ENCODE measurements at regions not wholly inside any gene's neighbourhood (a gene's known extent, or its start where the extent isn't known, plus 50 kb on each side); places are given as distances from the start of the nearest gene placed in this dataset.
"Not testable (repeated sequence)": the region's sequence is repeated elsewhere in the genome, so short reads cannot be mapped to it uniquely, and the experiment has no call there.

DNA sequence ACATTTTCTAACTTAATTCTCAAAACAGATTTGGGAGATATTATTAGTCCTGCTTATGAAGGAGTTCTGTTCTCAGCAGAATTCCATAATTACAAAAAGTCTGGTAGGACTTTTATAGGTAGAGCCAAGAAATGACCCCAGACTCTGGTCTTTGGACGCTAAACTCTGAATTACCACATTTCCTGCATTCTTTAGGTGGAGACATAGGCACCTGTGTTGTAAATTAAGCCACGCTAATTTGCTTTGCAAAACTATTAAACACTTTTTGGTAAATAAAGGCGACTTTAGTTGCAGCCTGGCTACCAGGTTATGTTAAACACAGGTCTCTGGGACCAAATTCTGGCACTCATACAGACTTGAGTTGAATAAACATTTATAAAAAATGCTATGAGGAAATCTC, 77.7 kb downstream of the C9orf152 start:
- Mint-ChIP-seq H3K4me1 (ENCODE audit: low read depth) (peaks cover 40% of the 10 kb centered on the region), H3K36me3 (ENCODE audit: low read depth) (no peaks in the 10 kb centered on the region), H3K4me3 (no peak overlapping the region), H3K27ac (no peak overlapping the region), H3K9me3 (no peaks in the 10 kb centered on the region), H3K27me3 (no peaks in the 10 kb centered on the region)
- intact Hi-C loops (cut with micrococcal nuclease): no loop called here

DNA sequence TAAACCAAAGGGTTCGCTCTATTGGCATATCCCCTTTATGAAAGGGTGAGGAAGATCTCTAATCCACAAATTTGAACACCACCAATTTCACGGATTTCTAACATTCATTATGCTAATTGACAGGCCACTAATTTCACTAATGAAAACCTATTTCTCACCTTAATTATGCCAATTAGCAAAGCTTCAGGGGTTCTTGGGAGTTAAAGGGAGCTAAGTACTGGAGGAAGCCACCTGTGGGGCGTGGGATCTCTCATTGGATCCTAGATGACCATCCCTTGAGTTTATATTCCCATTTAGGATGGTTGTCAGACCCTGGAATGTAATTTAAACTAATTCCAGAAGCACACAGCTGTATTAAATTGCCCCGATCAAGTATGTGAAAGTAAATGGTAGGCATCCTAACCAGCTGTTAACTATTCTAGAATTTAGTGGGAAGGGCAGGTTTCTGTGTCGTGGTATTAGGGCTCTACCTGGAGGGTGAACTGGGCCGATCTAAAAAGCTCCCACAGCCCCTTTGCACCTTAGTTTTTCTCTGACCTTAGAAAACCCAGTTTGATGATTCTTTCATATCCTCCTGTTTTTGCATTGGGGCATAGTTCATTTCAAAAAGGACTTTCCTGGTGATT, 77.1 kb downstream of the C9orf152 start:
- H3K4me1 Mint-ChIP-seq (ENCODE audit: low read depth): peaks cover 37% of the 10 kb centered on the region
- no peak overlapping the region for H3K27ac Mint-ChIP-seq
- H3K9me3 Mint-ChIP-seq: no peaks in the 10 kb centered on the region
- no peak overlapping the region for H3K4me3 Mint-ChIP-seq
- intact Hi-C loops (cut with micrococcal nuclease): no loop called here
- H3K27me3 Mint-ChIP-seq: no peaks in the 10 kb centered on the region
- H3K36me3 Mint-ChIP-seq (ENCODE audit: low read depth): no peaks in the 10 kb centered on the region

DNA sequence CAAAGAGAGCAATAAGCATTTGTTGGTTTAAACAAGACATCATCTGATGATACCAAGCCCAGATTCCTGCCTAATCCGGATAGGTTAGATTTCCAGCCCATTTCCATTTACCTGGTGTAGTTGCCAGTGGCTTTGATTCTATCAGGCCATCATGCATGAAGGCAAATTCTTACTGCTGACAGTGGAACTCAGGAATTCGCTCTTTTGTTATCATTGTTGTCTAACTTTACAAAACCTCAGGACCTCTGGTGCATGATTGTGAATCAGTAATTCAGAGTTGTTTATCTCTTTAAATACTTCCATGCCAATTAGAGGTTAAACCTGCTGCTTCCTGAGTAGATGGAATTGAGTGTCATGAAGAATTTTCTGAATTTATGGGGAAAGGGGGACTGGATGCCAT, 76.5 kb downstream of the C9orf152 start:
- Mint-ChIP-seq H3K4me3 (no peak overlapping the region), H3K36me3 (ENCODE audit: low read depth) (peaks cover 5% of the 10 kb centered on the region), H3K27ac (no peak overlapping the region), H3K27me3 (no peaks in the 10 kb centered on the region), H3K4me1 (ENCODE audit: low read depth) (peaks cover 37% of the 10 kb centered on the region), H3K9me3 (no peaks in the 10 kb centered on the region)
- intact Hi-C loops (cut with micrococcal nuclease): no loop called here

DNA sequence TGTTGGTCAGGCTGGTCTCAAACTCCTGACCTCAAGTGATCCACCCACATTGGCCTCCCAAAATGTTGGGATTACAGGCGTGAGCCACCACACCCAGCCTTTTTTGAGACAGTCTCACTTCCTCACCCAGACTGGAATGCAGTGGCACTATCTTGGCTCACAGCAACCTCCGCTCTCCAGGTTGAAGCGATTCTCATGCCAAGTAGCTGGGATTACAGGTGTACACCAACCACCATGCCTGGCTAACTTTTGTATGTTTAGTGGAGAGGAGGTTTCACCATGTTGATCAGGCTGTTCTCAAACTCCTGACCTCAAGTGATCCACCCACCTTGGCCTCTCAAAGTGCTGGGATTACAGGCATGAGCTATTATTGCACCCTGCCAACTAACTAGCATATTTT, 75.4 kb downstream of the C9orf152 start:
- H3K4me1 Mint-ChIP-seq (ENCODE audit: low read depth): peaks cover 28% of the 10 kb centered on the region
- not testable (repeated sequence) for H3K27ac Mint-ChIP-seq, H3K9me3 Mint-ChIP-seq

DNA sequence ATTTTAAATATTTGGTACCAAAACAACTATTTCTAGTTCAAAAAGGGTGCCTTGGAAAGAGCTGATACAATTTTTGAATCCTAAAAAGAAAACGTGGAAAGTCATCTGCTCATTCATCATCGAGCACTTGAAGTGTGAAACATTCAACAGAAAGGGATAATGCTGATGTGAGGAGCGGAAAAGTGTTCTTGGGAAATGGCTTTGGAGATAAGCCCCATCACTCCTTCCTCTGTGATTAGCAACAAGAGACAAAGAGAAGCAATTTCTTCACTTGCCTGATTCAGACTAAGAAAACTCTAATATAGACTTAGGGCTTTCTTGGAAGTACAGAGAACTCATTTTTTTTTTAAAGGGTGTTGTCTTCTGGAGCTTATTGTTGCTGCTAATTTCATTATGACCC, 74.9 kb downstream of the C9orf152 start:
- no peak overlapping the region for H3K4me3 Mint-ChIP-seq
- H3K4me1 Mint-ChIP-seq (ENCODE audit: low read depth): peaks cover 23% of the 10 kb centered on the region
- H3K27me3 Mint-ChIP-seq: no peaks in the 10 kb centered on the region
- H3K27ac Mint-ChIP-seq: no peak overlapping the region
- intact Hi-C loops (cut with micrococcal nuclease): no loop called here
- no peaks in the 10 kb centered on the region for H3K9me3 Mint-ChIP-seq
- H3K36me3 Mint-ChIP-seq (ENCODE audit: low read depth): peaks cover 17% of the 10 kb centered on the region

More for the DNA sequence above, 75.4 kb downstream of the C9orf152 start:
- H3K4me3 Mint-ChIP-seq; intact Hi-C loops (cut with micrococcal nuclease); H3K27me3 Mint-ChIP-seq: not testable (repeated sequence)
- peaks cover 12% of the 10 kb centered on the region for H3K36me3 Mint-ChIP-seq (ENCODE audit: low read depth)

DNA sequence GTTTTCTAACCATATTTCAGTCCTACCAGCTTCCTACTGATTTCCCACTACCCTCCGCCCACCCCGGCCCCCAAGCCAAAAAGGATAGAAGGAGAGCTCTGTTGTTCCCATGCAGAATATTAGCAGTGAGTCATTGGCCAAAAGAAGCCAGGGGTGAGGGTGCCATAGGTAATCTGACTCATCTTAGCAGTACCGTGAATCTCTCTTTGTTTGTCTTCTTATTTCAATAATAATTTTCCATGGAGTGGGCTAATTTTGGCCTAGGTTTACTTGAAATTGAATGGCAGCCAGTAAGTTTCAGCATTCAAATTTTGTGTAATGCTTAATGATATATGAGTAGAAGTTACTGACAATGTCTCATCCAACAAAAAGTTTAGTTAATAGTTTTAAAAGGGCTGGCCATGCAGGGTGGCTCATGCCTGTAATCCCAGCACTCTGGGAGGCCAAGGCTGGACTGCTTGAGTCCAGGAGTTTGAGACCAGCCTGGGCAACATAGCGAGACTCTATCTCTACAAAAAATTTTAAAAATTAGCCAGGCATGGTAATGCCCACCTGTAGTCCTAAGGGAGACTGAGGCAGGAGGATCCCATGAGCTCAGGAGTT, 74.2 kb downstream of the C9orf152 start:
- H3K9me3 Mint-ChIP-seq: no peaks in the 10 kb centered on the region
- no peak overlapping the region for H3K27ac Mint-ChIP-seq
- no peak overlapping the region for H3K4me3 Mint-ChIP-seq
- peaks cover 20% of the 10 kb centered on the region for H3K36me3 Mint-ChIP-seq (ENCODE audit: low read depth)
- intact Hi-C loops (cut with micrococcal nuclease): no loop called here
- no peaks in the 10 kb centered on the region for H3K27me3 Mint-ChIP-seq
- peaks cover 17% of the 10 kb centered on the region for H3K4me1 Mint-ChIP-seq (ENCODE audit: low read depth)

DNA sequence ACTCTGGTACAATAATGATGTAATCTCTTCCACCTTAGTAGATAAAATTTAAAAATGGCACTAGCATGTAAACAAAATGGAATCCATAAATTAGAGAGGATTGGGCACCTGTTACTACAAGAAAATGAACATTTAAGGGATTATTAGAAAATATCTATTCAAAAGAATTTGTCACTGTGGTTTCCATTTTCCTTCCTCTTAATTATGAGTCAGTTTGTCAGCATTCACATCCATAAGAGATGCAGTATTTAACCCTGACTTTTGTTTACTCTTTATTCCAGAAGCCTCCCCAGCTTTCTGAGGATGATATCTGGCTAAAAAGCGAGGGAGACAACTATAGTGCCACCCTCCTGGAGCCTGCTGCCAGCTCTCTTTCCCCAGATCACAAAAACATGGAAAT, 72.1 kb downstream of the C9orf152 start:
- Mint-ChIP-seq H3K9me3 (no peaks in the 10 kb centered on the region), H3K36me3 (ENCODE audit: low read depth) (peaks cover 20% of the 10 kb centered on the region), H3K4me3 (no peak overlapping the region), H3K27ac (no peak overlapping the region), H3K27me3 (no peaks in the 10 kb centered on the region), H3K4me1 (ENCODE audit: low read depth) (peaks cover 12% of the 10 kb centered on the region)
- intact Hi-C loops (cut with micrococcal nuclease): no loop called here

DNA sequence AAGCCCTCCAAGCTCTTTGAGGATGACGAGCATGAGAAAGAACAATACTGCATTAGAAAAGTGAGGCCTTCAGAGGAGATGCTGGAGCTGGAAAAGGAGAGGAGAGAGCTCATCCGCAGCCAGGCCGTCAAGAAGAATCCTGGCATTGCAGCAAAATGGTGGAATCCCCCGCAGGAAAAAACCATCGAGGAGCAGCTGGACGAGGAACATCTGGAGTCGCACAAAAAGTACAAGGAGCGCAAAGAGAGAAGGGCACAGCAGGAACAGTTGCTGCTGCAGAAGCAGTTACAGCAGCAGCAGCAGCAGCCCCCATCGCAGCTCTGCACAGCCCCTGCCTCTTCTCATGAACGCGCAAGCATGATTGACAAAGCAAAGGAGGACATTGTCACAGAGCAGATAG, 71.2 kb downstream of the C9orf152 start:
- Mint-ChIP-seq H3K27me3 (no peaks in the 10 kb centered on the region), H3K36me3 (ENCODE audit: low read depth) (peaks cover 20% of the 10 kb centered on the region), H3K9me3 (no peaks in the 10 kb centered on the region), H3K4me3 (no peak overlapping the region), H3K4me1 (ENCODE audit: low read depth) (peaks cover 12% of the 10 kb centered on the region), H3K27ac (no peak overlapping the region)
- intact Hi-C loops (cut with micrococcal nuclease): no loop called here

DNA sequence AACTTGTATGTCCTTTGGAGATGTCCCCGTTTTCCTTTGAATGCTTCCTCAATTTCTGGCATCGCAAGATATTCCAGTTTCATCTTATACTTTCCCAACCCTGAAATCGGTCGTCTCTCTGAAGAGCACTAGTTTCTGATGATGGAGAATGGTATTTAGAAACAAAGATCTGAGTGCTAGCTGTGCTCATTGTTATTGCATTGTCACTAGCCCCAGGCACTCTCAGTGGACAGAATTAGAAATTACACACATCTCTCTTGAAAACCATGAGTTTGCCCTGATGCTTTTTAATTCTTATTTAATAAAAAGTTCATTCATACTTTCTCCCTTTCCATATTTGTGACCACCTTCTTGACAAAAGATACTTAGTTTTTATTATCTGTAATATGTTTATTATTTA, 67.7 kb downstream of the C9orf152 start:
- Mint-ChIP-seq H3K9me3 (no peaks in the 10 kb centered on the region), H3K36me3 (ENCODE audit: low read depth) (peaks cover 20% of the 10 kb centered on the region), H3K4me1 (ENCODE audit: low read depth) (peaks cover 33% of the 10 kb centered on the region), H3K27ac (no peak overlapping the region), H3K4me3 (no peak overlapping the region), H3K27me3 (no peaks in the 10 kb centered on the region)
- intact Hi-C loops (cut with micrococcal nuclease): no loop called here

DNA sequence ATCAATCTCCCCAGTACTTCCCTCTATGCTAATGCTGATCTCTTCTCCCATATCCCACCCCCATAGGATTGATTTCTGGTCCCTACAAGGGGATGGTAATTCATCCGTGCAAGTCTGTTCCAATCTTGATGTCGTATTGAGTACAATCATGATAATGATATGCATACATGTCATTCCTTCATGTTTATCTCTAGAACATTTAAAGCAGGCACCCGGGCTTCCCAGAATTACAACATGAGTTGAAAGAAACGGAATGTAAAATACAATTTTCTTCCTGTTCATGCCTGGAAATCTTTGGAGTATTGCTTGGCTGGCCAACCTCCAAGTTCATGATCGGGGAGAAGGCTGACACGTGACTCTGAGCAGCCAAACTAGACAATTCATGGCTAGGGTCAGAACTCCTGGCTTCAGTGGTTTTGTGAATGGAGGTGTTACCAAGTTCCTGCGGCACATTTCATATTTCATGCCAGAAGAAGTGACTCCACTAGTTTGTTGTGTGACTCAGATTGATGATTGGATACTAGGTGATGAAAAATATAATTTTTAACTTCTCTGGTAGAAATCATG, 66.6 kb downstream of the C9orf152 start:
- H3K27me3 Mint-ChIP-seq: no peaks in the 10 kb centered on the region
- intact Hi-C loops (cut with micrococcal nuclease): no loop called here
- peaks cover 17% of the 10 kb centered on the region for H3K36me3 Mint-ChIP-seq (ENCODE audit: low read depth)
- H3K27ac Mint-ChIP-seq: no peak overlapping the region
- H3K9me3 Mint-ChIP-seq: no peaks in the 10 kb centered on the region
- H3K4me3 Mint-ChIP-seq: no peak overlapping the region
- H3K4me1 Mint-ChIP-seq (ENCODE audit: low read depth): peaks cover 28% of the 10 kb centered on the region

DNA sequence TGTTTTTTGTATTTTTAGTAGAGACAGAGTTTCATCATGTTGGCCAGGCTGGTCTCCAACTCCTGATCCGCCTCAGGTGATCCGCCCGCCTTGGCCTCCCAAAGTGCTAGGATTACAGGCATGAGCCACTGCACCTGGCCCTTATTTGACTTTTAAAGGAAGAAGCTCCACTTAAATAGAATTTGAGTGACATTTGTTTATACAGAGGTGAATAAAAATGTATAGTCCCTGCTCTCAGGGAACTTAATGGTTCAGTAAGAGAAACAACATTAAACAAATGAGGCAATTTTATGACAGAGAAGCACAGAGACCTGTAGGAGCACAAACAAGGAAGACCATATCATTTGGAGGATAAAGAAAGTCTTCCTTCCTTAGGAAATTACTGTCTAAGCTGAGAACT, 65.7 kb downstream of the C9orf152 start:
- Mint-ChIP-seq H3K9me3 (no peaks in the 10 kb centered on the region), H3K36me3 (ENCODE audit: low read depth) (peaks cover 9% of the 10 kb centered on the region), H3K27me3 (no peaks in the 10 kb centered on the region), H3K4me1 (ENCODE audit: low read depth) (peaks cover 32% of the 10 kb centered on the region), H3K27ac (no peak overlapping the region), H3K4me3 (no peak overlapping the region)
- intact Hi-C loops (cut with micrococcal nuclease): no loop called here

DNA sequence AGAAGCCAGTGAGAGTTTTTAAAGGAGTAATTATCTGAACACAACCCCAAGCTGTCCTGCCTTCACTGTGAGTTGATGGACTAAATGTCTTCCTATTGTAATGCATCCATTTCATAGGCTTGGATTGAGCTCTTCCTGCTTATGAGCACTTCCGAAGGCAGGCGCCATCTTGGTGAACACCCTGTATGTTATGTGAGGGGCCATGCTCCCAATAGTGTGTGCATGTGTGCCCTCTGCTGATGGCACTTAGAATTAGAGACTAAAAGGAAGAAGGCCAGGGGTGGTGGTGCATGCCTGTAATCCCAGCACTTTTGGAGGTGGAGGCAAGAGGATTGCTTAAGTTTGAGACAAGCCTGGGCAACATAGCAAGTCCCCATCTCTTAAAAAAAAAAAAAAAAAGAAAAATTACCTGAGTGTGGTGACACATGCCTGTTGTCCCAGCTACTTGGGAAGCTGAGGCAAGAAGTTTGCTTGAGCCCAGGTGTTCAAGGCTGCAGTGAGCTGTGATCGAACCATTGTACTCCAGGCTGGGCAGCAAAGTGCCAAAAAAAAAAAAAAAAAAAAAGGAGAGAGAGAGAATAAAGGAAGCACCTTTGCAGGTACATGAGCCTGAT, 65.0 kb downstream of the C9orf152 start:
- Mint-ChIP-seq H3K27ac (no peak overlapping the region), H3K4me3 (no peak overlapping the region), H3K9me3 (no peaks in the 10 kb centered on the region), H3K4me1 (ENCODE audit: low read depth) (peaks cover 34% of the 10 kb centered on the region), H3K36me3 (ENCODE audit: low read depth) (peaks cover 4% of the 10 kb centered on the region), H3K27me3 (no peaks in the 10 kb centered on the region)
- intact Hi-C loops (cut with micrococcal nuclease): no loop called here

DNA sequence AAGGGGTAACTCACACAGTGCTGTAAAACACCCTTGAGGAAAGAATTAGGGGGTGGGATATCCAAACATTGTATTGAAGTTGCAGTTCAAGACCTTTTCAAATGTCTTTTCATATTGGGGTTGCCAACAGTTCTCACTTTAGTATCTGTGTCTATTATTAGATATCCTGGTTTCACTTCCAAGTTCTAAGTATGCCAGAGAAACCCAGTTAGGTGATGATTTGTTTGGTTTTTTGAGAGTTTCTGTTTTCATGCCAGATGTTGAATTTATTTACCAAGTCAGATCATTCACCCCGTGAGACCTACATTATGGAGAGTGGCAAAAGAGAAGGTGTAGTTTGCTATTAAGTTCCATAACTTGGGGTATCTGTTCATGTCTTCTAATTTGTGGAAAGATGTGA, 64.5 kb downstream of the C9orf152 start:
- no peak overlapping the region for H3K4me3 Mint-ChIP-seq

DNA sequence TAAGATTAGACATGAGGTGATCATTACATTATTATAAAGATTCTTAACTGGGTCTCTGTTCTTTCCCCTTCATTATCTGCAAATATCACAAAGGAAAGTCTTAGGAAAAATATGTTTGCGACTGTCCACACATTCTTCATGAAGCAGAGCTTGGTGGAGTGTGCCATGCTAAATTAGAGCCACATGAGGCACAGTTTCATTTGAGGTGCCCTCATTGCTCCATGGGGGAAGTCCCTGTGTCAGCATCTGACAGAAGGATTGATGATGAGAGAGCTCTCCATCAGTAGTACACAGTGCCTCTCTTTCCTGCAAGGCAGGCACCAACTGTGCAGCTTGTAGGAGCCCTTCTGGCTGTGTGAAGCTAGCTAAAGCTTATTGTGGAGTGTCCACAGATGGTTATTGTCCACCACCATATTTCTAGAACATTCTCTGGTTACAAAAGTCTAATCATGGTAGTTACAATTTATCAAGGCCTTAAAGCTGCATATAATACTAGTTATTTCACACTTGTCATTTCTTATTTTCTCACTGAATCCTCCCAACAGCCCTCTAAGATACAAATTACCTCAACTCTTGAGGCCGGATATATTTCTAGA, 63.9 kb downstream of the C9orf152 start:
- Mint-ChIP-seq H3K4me3 (no peak overlapping the region), H3K9me3 (no peaks in the 10 kb centered on the region), H3K36me3 (ENCODE audit: low read depth) (no peaks in the 10 kb centered on the region), H3K27me3 (no peaks in the 10 kb centered on the region), H3K4me1 (ENCODE audit: low read depth) (peaks cover 45% of the 10 kb centered on the region), H3K27ac (no peak overlapping the region)
- intact Hi-C loops (cut with micrococcal nuclease): no loop called here

More for the DNA sequence above, 64.5 kb downstream of the C9orf152 start:
- intact Hi-C loops (cut with micrococcal nuclease): no loop called here
- Mint-ChIP-seq H3K27ac (no peak overlapping the region), H3K36me3 (ENCODE audit: low read depth) (no peaks in the 10 kb centered on the region), H3K4me1 (ENCODE audit: low read depth) (peaks cover 39% of the 10 kb centered on the region), H3K9me3 (no peaks in the 10 kb centered on the region), H3K27me3 (no peaks in the 10 kb centered on the region)
